Transverse colon (tissue), 4 donors: ENCODE measurements at regions not wholly inside any gene's neighbourhood (a gene's known extent, or its start where the extent isn't known, plus 50 kb on each side); places are given as distances from the start of the nearest gene placed in this dataset.

Experiments used
- DNase-seq: peaks from one replicate; pipeline ENCODE4 v3.0.0-alpha.2; 2019
- H3K27ac ChIP-seq, 4 donors: fragments of 200-600 bp; sonication (generic); 2 replicates each; pipeline ENCODE4 v1.5.1; 2016 to 2018; ENCODE audit warnings: inconsistent platforms in 4 of 4
- H3K27me3 ChIP-seq: fragments of 200-600 bp; sonication (generic); 2 replicates; pipeline ENCODE4 v1.5.1; 2017; ENCODE audit warnings: inconsistent platforms
- H3K36me3 ChIP-seq, 4 donors: fragments of 200-600 bp; sonication (generic); 2 replicates each; pipeline ENCODE4 v1.5.1; 2017 to 2019; ENCODE audit warnings: inconsistent platforms in 4 of 4
- H3K4me1 ChIP-seq, 4 donors: fragments of 200-600 bp; sonication (generic); 2 replicates each; pipeline ENCODE4 v1.5.1; 2017 to 2020; ENCODE audit warnings: inconsistent platforms in 4 of 4
- H3K4me3 ChIP-seq, 4 donors: fragments of 200-600 bp; sonication (generic); 1 replicate in 1 of 4; 2 replicates in 3 of 4; pipeline versions ENCODE4 v1.5.1 to v1.6.1; 2017 to 2019; ENCODE audit warnings: inconsistent platforms in 4 of 4
- H3K9me3 ChIP-seq, 2 donors: fragments of 200-600 bp; sonication (generic); 2 replicates each; pipeline ENCODE4 v1.5.1; 2017 to 2019; ENCODE audit warnings: inconsistent platforms in 2 of 2
- CTCF ChIP-seq, 5 experiments: fragments of 200-600 bp in 3 of 5; fragments of 450-650 bp in 2 of 5; sonication (generic) in 3 of 5; IDR thresholded peaks; 1 replicate in 2 of 5; 2 replicates in 3 of 5; pipeline ENCODE4 v1.5.1; 2016 to 2017; ENCODE audit warnings: antibody characterized with exemption in 5 of 5, inconsistent platforms in 3 of 5, mild to moderate bottlenecking in 2 of 5, moderate library complexity in 1 of 5
- EP300 ChIP-seq: sonication (generic); formaldehyde crosslinking; IDR thresholded peaks from one replicate; pipeline ENCODE4 v1.6.1; 2017; ENCODE audit warnings: antibody characterized with exemption, low read depth
- POLR2A ChIP-seq: fragments of 450-650 bp; IDR thresholded peaks from one replicate; pipeline ENCODE4 v1.6.1; 2016; ENCODE audit warnings: antibody characterized with exemption, mild to moderate bottlenecking, moderate library complexity
- POLR2AphosphoS5 ChIP-seq, 3 donors: sonication (generic); formaldehyde crosslinking; IDR thresholded peaks; one replicate each; pipeline ENCODE4 v1.6.1; 2016; ENCODE audit warnings: antibody characterized with exemption in 3 of 3
- WGBS, 2 donors: methylation state at CpG; one replicate each; pipeline ENCODE4 v1.1.5; 2018; ENCODE audit warnings: low coverage in 1 of 2; 5-methylcytosine and 5-hydroxymethylcytosine counted together
- in situ Hi-C, 4 donors: fragments of 200-750 bp; cut with MboI; loops; one replicate each; pipeline versions ENCODE4 v1.15.0 to v1.15.1; 2017; ENCODE audit warnings: low sequenced_read_pairs in 3 of 4, low pct_ligation_motif_present in 1 of 4, low pct_unique_long_range_greater_than_20kb in 1 of 4
- intact Hi-C: fragments of 100-400 bp; cut with DNase I; formaldehyde crosslinking; loops from one replicate; pipeline ENCODE4 v1.15.1; 2023; ENCODE audit warnings: low total_unique reads

GRCh38 chr12:58596381-58596780, 323.9 kb downstream of the LRIG3 start:
- H3K4me3 ChIP-seq, result no peak overlapping the region
- H3K27ac ChIP-seq, result no peak overlapping the region

GRCh38 chr12:58601529-58601928, 318.8 kb downstream of the LRIG3 start:
- intact Hi-C loops, result no loop called here
- in situ Hi-C loops, result no loop called here
- Histone ChIP-seq H3K27ac (no peak overlapping the region), H3K27me3 (no peaks in the 10 kb centered on the region), H3K9me3 (no peaks in the 10 kb centered on the region), H3K4me3 (no peak overlapping the region), H3K36me3 (no peaks in the 10 kb centered on the region), H3K4me1 (no peaks in the 10 kb centered on the region)
- TF ChIP-seq CTCF (IDR thresholded peaks at IDR 0.05) (no peak), POLR2AphosphoS5 (IDR thresholded peaks at IDR 0.05) (no peak), POLR2A (no peak), EP300 (no peak)
- no peak for DNase-seq
- WGBS, 2 donors, result 53 to 75% methylated on average over 1 of the region's 1 CpG

More at GRCh38 chr12:58596381-58596780, 323.9 kb downstream of the LRIG3 start:
- no peak for TF ChIP-seq POLR2AphosphoS5 (IDR thresholded peaks at IDR 0.05)
- no peak for TF ChIP-seq CTCF (IDR thresholded peaks at IDR 0.05)
- TF ChIP-seq EP300, result no peak
- TF ChIP-seq POLR2A, result no peak
- no peak for DNase-seq
- Histone ChIP-seq H3K4me1 (no peaks in the 10 kb centered on the region), H3K27me3 (no peaks in the 10 kb centered on the region), H3K9me3 (no peaks in the 10 kb centered on the region), H3K36me3 (no peaks in the 10 kb centered on the region)
- WGBS, 2 donors, result 74 to 100% methylated on average over 1 to 5 of the region's 5 CpGs
- intact Hi-C loops, result no loop called here
- in situ Hi-C loops, result no loop called here

- no peak overlapping the region for H3K27ac ChIP-seq
- H3K4me1 ChIP-seq, result no peaks in the 10 kb centered on the region
- WGBS, 2 donors, result 57 to 74% methylated on average over 1 to 6 of the region's 6 CpGs
- H3K36me3 ChIP-seq, result no peaks in the 10 kb centered on the region
- no peaks in the 10 kb centered on the region for H3K9me3 ChIP-seq
- in situ Hi-C loops, result no loop called here
- TF ChIP-seq POLR2A (no peak), CTCF (IDR thresholded peaks at IDR 0.05) (no peak), EP300 (no peak), POLR2AphosphoS5 (IDR thresholded peaks at IDR 0.05) (no peak)
- no peak overlapping the region for H3K4me3 ChIP-seq
- intact Hi-C loops, result no loop called here
- no peaks in the 10 kb centered on the region for H3K27me3 ChIP-seq
- DNase-seq, result no peak
Measured at GRCh38 chr12:58602179-58602578, 318.1 kb downstream of the LRIG3 start.

- Histone ChIP-seq H3K27me3 (no peaks in the 10 kb centered on the region), H3K4me1 (no peaks in the 10 kb centered on the region), H3K36me3 (no peaks in the 10 kb centered on the region), H3K9me3 (no peaks in the 10 kb centered on the region), H3K27ac (no peak overlapping the region), H3K4me3 (no peak overlapping the region)
- intact Hi-C loops, result no loop called here
- TF ChIP-seq POLR2AphosphoS5 (IDR thresholded peaks at IDR 0.05) (no peak), POLR2A (no peak), CTCF (IDR thresholded peaks at IDR 0.05) (no peak), EP300 (no peak)
- in situ Hi-C loops, result no loop called here
- DNase-seq, result no peak
- WGBS, 2 donors, result 64% methylated on average over 1 of the region's 1 CpG; no CpG with 5 or more reads in 1 of the 2 donors
Measured at GRCh38 chr12:58602736-58603135, 317.6 kb downstream of the LRIG3 start.
